Activated CD4-positive, alpha-beta memory T cell treated with anti-CD3 and anti-CD28 coated beads, Interleukin-2, amount 10 ng/mL, durations not matched to agents 7 days and 5 days (primary cell): ENCODE measurements at regions not wholly inside any gene's neighbourhood (a gene's known extent, or its start where the extent isn't known, plus 50 kb on each side); places are given as distances from the start of the nearest gene placed in this dataset.

Source experiments
- CTCF ChIA-PET: fragments of 350-600 bp; sonication (Branson Sonifier 250); formaldehyde crosslinking; loops from one replicate; lab custom pipeline; 2021; ENCODE audit warnings: antibody characterized with exemption, inconsistent platforms; lab: Charles Lee
- POLR2A ChIA-PET: fragments of 350-600 bp; sonication (Branson Sonifier 250); formaldehyde crosslinking; loops from one replicate; lab custom pipeline; 2021; ENCODE audit warnings: antibody characterized with exemption; lab: Charles Lee
- DNase-seq: peaks from one replicate; pipeline ENCODE4 v3.0.0-alpha.2; 2020
- H3K27ac Mint-ChIP-seq: one replicate; pipeline ENCODE4 v1.8.0; 2021; ENCODE audit warnings: mild to moderate bottlenecking, mixed read lengths
- H3K27me3 Mint-ChIP-seq: one replicate; pipeline ENCODE4 v1.8.0; 2021; ENCODE audit warnings: mixed read lengths
- H3K36me3 Mint-ChIP-seq: one replicate; pipeline ENCODE4 v1.8.0; 2021; ENCODE audit warnings: low read depth, mixed read lengths
- H3K4me1 Mint-ChIP-seq: one replicate; pipeline ENCODE4 v1.8.0; 2021; ENCODE audit warnings: mixed read lengths
- H3K4me3 Mint-ChIP-seq: one replicate; pipeline ENCODE4 v1.8.0; 2021; ENCODE audit warnings: mild to moderate bottlenecking, mixed read lengths
- H3K9me3 Mint-ChIP-seq: one replicate; pipeline ENCODE4 v1.8.0; 2021; ENCODE audit warnings: mixed read lengths

DNA sequence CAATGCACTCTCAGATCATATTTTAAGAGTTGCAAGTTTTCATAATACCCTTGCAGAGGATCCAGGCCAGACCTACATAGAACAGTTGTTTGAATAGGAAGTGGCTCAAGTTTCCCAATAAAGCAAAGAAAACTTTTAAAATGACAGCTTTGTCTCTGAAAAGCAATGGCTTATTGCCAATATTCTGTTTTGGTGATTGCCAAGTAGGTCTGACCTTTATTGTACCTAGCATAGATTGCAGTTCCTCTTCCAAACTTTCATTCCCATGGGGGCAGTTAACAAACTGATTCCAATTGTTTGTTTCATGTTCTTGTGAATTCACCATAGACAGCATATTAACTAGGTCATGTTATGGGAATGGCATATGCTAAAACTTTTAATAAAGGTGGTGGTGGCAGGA is 664.6 kb upstream of the CA10 start:
- DNase-seq: no peak
- H3K27ac Mint-ChIP-seq: no peak overlapping the region
- H3K9me3 Mint-ChIP-seq: peaks cover 5% of the 10 kb centered on the region
- POLR2A ChIA-PET: no interaction called here
- no peaks in the 10 kb centered on the region for H3K36me3 Mint-ChIP-seq
- CTCF ChIA-PET: no interaction called here
- no peaks in the 10 kb centered on the region for H3K4me1 Mint-ChIP-seq
- H3K27me3 Mint-ChIP-seq: no peaks in the 10 kb centered on the region
- no peak overlapping the region for H3K4me3 Mint-ChIP-seq

DNA sequence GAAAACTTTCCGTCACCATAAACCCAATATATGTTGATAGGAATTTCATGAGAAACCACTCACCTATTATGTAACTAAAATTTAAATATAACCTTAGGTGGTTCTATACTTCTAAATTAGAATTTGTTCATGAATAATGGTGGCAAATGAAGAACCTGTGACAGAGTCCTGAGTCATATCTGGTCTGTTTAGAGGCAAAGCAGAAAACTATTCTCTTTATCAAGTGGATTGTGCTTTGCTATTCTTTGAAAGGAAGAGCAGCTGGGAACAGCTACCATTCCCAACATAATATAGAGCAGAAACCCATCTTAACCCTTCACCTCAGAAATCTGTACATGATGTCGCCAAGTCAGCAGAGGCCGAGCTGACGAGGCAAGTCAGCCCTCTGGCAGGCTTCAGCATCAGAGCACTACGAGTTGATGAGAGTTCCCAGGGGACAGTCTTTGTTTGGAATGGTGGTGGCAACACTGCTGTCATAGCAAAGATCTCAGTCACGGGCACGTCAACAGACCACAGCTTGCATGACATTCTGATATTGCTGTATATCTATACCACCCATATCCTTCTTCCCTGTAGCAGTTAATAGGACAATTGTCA is 631.9 kb upstream of the CA10 start:
- Mint-ChIP-seq H3K27ac (no peak overlapping the region), H3K36me3 (no peaks in the 10 kb centered on the region), H3K9me3 (no peaks in the 10 kb centered on the region), H3K4me1 (no peaks in the 10 kb centered on the region), H3K27me3 (no peaks in the 10 kb centered on the region), H3K4me3 (no peak overlapping the region)
- ChIA-PET POLR2A (no interaction called here), CTCF (no interaction called here)
- DNase-seq: no peak

DNA sequence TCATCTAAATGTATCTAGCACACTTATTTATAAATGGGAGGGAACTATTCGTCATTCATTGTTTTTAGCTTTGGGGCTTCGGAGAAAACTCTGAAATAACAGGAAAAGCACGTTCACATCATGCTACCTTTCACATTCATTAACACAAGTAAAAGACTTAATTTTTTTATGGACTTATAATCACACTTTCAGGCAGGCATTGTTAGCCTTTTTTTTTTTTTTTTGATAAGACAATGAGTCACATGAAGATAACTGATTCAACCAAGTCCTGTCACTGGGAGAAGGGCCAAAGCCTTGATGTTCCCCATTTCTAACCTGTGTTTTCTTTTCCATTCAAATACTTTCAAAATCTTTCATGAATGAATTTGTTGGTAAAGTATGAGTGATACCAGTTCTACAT is 631.3 kb upstream of the CA10 start:
- H3K27me3 Mint-ChIP-seq: no peaks in the 10 kb centered on the region
- DNase-seq: no peak
- ChIA-PET POLR2A (no interaction called here), CTCF (no interaction called here)
- H3K36me3 Mint-ChIP-seq: no peaks in the 10 kb centered on the region
- H3K4me3 Mint-ChIP-seq: no peak overlapping the region
- no peak overlapping the region for H3K27ac Mint-ChIP-seq
- no peaks in the 10 kb centered on the region for H3K4me1 Mint-ChIP-seq
- H3K9me3 Mint-ChIP-seq: no peaks in the 10 kb centered on the region

DNA sequence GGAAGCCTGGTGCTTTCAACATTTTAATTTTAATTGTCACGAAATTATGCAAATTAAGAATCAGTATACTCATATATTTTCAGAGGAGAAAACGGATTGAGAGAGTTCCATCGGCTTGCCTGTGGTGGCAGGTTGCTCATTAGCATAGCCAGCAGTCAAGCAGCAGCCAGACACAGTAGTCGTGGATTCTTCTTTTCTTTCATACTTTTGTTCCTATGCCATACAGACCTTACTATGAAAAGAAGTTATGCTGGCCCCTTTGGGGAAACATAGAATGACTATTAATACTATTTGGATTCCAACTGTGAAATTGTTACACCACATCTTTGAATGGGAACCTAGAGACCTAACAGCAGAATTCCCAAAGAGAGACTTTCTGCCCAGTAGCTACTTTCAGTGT is 617.7 kb upstream of the CA10 start:
- no peak for DNase-seq
- no peaks in the 10 kb centered on the region for H3K4me1 Mint-ChIP-seq
- no peak overlapping the region for H3K27ac Mint-ChIP-seq
- H3K27me3 Mint-ChIP-seq: no peaks in the 10 kb centered on the region
- H3K9me3 Mint-ChIP-seq: peaks cover 9% of the 10 kb centered on the region
- ChIA-PET POLR2A (no interaction called here), CTCF (no interaction called here)
- no peaks in the 10 kb centered on the region for H3K36me3 Mint-ChIP-seq
- H3K4me3 Mint-ChIP-seq: no peak overlapping the region

DNA sequence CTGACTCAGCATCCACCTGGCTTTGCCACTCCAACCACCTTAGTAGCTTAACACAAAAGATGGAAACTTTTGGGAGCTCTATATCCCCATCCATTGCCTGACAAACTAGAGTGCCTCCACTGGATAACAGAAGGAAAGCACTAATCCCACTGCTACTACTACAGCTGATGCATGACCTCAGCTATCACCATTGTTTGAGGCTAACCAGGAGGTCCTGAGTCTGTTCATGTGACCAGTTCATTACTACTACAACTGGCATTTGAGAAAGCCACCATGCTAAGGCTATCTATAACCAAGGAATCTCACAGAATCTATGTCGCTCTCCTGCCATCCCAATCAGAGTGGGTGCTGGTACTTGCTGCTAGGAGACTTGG is 604.3 kb upstream of the CA10 start:
- POLR2A ChIA-PET: no interaction called here
- no peak overlapping the region for H3K27ac Mint-ChIP-seq
- CTCF ChIA-PET: no interaction called here
- H3K27me3 Mint-ChIP-seq: no peaks in the 10 kb centered on the region
- H3K4me3 Mint-ChIP-seq: no peak overlapping the region
- no peaks in the 10 kb centered on the region for H3K36me3 Mint-ChIP-seq
- DNase-seq: no peak
- H3K9me3 Mint-ChIP-seq: peaks cover 7% of the 10 kb centered on the region
- H3K4me1 Mint-ChIP-seq: no peaks in the 10 kb centered on the region

DNA sequence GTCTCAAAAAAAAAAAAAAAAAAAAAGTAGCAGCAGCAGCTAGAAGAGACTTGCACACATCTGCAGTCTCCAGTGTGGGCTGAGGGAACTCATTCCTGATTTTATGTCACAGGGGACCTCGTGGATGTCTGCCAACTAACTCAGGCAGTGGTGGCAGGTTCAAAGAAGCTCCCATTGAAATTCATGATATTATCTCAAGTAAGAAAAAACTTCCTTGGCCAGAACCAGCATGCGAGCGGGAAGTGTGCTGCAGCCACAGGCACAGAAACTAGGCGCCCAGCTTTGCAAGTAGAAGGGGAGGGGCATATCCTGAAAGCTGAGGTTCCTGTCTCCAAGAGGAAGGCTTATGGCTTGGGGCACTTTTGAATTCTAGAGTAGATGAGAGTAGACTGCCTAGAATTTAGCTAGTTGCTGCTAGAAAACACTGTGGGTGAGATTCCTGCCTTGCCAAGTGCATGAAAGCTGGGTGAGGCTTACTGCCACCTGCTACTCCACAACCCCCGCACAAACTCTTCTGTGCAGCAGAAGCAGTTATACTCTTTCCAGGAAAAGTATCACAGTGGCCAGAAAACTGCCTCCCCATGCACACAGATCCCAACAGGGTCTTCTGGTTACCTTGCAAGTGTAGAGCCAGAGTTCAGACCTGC is 603.8 kb upstream of the CA10 start:
- H3K27me3 Mint-ChIP-seq: no peaks in the 10 kb centered on the region
- H3K9me3 Mint-ChIP-seq: peaks cover 7% of the 10 kb centered on the region
- no peak for DNase-seq
- no peak overlapping the region for H3K4me3 Mint-ChIP-seq
- H3K4me1 Mint-ChIP-seq: no peaks in the 10 kb centered on the region
- no peak overlapping the region for H3K27ac Mint-ChIP-seq
- H3K36me3 Mint-ChIP-seq: no peaks in the 10 kb centered on the region
- CTCF ChIA-PET: no interaction called here
- POLR2A ChIA-PET: no interaction called here

DNA sequence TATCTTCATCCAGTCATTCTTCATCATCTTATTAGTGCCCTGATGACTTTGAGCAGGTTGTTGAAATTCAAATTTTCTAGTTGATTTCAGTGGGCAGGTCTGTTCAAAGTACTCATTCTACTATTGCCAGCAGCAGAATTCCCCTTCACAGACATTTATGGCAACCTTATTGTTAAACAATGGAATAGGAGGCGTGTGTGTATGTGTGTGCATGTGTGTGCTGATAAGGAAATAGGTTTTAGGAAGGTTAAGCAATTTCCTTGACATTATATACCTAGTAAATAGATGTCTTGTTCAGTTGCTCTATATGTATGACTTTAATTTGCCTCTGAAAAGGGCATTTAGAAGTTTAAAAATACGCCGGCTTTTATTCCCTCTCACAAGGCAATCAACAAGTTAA is 601.4 kb upstream of the CA10 start:
- Mint-ChIP-seq H3K4me3 (no peak overlapping the region), H3K36me3 (no peaks in the 10 kb centered on the region), H3K9me3 (no peaks in the 10 kb centered on the region), H3K27me3 (no peaks in the 10 kb centered on the region), H3K27ac (no peak overlapping the region), H3K4me1 (no peaks in the 10 kb centered on the region)
- POLR2A ChIA-PET: no interaction called here
- no peak for DNase-seq
- CTCF ChIA-PET: no interaction called here

DNA sequence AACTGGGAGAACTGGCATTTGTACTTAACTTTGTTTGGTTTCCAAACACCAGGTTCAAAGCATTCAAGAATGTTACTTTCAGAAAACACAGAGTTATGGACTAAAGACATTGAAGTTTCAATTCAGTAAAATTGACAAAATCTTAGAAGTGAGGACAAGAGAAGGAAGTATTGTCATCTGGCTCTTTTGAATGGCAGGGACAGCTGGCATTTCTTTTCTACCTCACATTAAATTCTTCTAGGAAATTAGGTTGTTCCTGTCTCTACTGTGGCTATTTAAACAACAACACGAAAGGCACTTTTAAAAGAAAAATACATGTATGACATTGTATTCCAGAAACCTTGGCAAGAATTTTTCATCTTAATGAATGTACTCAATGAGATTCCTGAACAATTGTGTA is 600.0 kb upstream of the CA10 start:
- H3K36me3 Mint-ChIP-seq: no peaks in the 10 kb centered on the region
- no peaks in the 10 kb centered on the region for H3K9me3 Mint-ChIP-seq
- ChIA-PET CTCF (no interaction called here), POLR2A (no interaction called here)
- DNase-seq: no peak
- H3K4me3 Mint-ChIP-seq: no peak overlapping the region
- H3K4me1 Mint-ChIP-seq: no peaks in the 10 kb centered on the region
- H3K27me3 Mint-ChIP-seq: no peaks in the 10 kb centered on the region
- no peak overlapping the region for H3K27ac Mint-ChIP-seq

DNA sequence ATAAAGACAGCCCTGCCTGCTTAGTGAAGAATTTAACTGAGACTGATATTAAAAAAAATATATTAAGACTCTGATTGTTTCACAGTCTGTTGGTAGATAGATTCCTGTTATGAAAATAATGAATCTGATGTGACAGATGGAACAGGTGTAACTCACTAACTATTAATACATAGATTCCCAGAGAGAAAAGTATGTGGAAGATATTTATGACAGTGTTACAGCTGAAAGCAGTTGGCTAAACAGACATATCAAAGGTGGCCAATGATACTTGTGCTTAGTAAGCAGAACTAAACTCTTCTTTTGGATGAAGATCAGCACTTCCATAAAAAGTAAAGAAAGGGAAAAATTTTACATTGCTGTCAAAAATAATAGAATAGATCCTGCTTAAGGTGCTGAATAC is 598.2 kb upstream of the CA10 start:
- Mint-ChIP-seq H3K36me3 (no peaks in the 10 kb centered on the region), H3K4me3 (no peak overlapping the region), H3K27me3 (no peaks in the 10 kb centered on the region), H3K9me3 (peaks cover 7% of the 10 kb centered on the region), H3K27ac (no peak overlapping the region), H3K4me1 (no peaks in the 10 kb centered on the region)
- DNase-seq: no peak
- POLR2A ChIA-PET: no interaction called here
- CTCF ChIA-PET: no interaction called here

DNA sequence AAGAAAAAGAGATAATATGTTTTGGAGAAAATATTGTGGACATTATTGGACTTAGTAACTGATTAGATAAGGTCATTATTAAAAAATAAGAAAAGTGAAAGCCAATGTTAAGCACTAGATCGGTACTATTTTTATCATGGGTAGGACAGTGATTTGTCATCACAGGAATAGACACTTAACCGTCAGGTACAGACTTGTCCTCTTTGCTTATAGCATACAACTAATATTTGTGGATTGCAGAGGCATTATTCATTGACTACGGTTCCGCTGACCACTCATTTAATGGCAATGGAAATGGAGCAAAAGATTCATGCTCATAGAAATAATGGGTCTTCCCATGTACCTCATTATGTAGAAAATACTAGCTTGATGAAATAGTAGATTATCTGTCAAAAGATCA is 596.3 kb upstream of the CA10 start:
- Mint-ChIP-seq H3K4me3 (no peak overlapping the region), H3K27ac (no peak overlapping the region), H3K27me3 (no peaks in the 10 kb centered on the region), H3K4me1 (no peaks in the 10 kb centered on the region), H3K36me3 (no peaks in the 10 kb centered on the region), H3K9me3 (peaks cover 7% of the 10 kb centered on the region)
- no peak for DNase-seq
- CTCF ChIA-PET: no interaction called here
- POLR2A ChIA-PET: no interaction called here

GRCh38 chr17:52751051-52751450 is 592.5 kb upstream of the CA10 start:
- Mint-ChIP-seq H3K27me3 (no peaks in the 10 kb centered on the region), H3K27ac (no peak overlapping the region), H3K4me1 (no peaks in the 10 kb centered on the region), H3K4me3 (no peak overlapping the region), H3K36me3 (no peaks in the 10 kb centered on the region), H3K9me3 (peaks cover 9% of the 10 kb centered on the region)
- ChIA-PET POLR2A (no interaction called here), CTCF (no interaction called here)
- no peak for DNase-seq

GRCh38 chr17:52744179-52744578 is 585.7 kb upstream of the CA10 start:
- no peaks in the 10 kb centered on the region for H3K27me3 Mint-ChIP-seq
- no peak overlapping the region for H3K4me3 Mint-ChIP-seq
- POLR2A ChIA-PET: no interaction called here

DNA sequence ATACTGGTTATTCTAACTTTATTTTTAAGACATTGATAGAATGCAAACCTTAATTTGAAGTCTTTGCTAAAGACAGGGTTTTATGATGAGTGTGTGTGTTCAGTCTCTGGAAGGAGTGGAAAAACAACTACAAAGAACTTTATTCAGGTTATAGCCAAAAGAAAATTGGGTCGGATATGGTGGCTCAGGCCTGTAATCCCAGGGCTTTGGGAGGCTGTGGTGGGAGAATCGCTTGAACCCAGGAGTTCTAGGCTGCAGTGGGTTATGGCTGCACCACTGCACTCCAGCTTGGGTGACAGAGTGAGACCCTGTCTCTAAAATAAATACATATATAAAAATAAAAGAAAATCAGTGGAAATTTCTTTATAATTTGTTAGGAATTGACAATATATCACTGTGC is 581.5 kb upstream of the CA10 start:
- Mint-ChIP-seq H3K27me3 (no peaks in the 10 kb centered on the region), H3K4me1 (no peaks in the 10 kb centered on the region), H3K27ac (no peak overlapping the region), H3K36me3 (no peaks in the 10 kb centered on the region), H3K4me3 (no peak overlapping the region), H3K9me3 (peaks cover 3% of the 10 kb centered on the region)
- no peak for DNase-seq
- CTCF ChIA-PET: no interaction called here
- POLR2A ChIA-PET: no interaction called here

More at GRCh38 chr17:52744179-52744578, 585.7 kb upstream of the CA10 start:
- H3K9me3 Mint-ChIP-seq: peaks cover 5% of the 10 kb centered on the region
- no peaks in the 10 kb centered on the region for H3K4me1 Mint-ChIP-seq
- no peak for DNase-seq
- no peak overlapping the region for H3K27ac Mint-ChIP-seq
- CTCF ChIA-PET: no interaction called here
- no peaks in the 10 kb centered on the region for H3K36me3 Mint-ChIP-seq

DNA sequence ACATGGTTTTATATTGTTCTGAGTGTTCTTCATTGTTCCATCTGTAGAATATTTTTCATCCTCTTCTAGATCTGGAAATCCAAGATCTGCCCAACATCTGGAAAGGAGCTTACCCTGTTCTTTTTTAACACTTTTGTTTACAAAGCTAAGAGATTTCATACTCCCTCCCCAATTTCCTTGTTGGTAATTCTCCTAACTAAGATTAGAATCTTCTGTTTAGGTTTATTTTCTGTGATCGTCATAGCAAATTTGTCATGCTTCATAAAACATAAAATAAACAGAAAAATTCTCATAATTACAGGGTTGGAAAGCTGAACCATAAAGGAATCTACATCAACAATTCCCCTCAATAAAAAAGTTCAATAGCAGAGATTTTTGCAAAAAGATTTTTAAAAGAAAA is 580.3 kb upstream of the CA10 start:
- no peak for DNase-seq
- no peaks in the 10 kb centered on the region for H3K36me3 Mint-ChIP-seq
- ChIA-PET POLR2A (no interaction called here), CTCF (no interaction called here)
- no peaks in the 10 kb centered on the region for H3K9me3 Mint-ChIP-seq
- H3K27me3 Mint-ChIP-seq: no peaks in the 10 kb centered on the region
- no peak overlapping the region for H3K4me3 Mint-ChIP-seq
- no peak overlapping the region for H3K27ac Mint-ChIP-seq
- no peaks in the 10 kb centered on the region for H3K4me1 Mint-ChIP-seq
